ENCODE measurements at regions not wholly inside any gene's neighbourhood (a gene's known extent, or its start where the extent isn't known, plus 50 kb on each side); places are given as distances from the start of the nearest gene placed in this dataset.
"Not testable (repeated sequence)": the region's sequence is repeated elsewhere in the genome, so short reads cannot be mapped to it uniquely, and the experiment has no call there.

- not testable (repeated sequence) for TF ChIP-seq CTCF (IDR thresholded peaks at IDR 0.05); ZFX (IDR thresholded peaks at IDR 0.05; ENCODE audit: borderline replicate concordance)
Observed at GRCh38 chr6:165765256-165765655, 102.2 kb upstream of the PDE10A start.
